Ishikawa (cell line): ENCODE measurements at regions not wholly inside any gene's neighbourhood (a gene's known extent, or its start where the extent isn't known, plus 50 kb on each side); places are given as distances from the start of the nearest gene placed in this dataset.

Experiments used
- CEBPB ChIP-seq: IDR thresholded peaks from 2 replicates; pipeline ENCODE4 v1.6.1; 2012
- CREB1 ChIP-seq: IDR thresholded peaks from 2 replicates; pipeline ENCODE4 v1.6.1; 2012; ENCODE audit warnings: low read depth
- EGR1 ChIP-seq: IDR thresholded peaks from 2 replicates; pipeline ENCODE4 v1.6.1; 2012
- EP300 ChIP-seq: IDR thresholded peaks from 2 replicates; pipeline ENCODE4 v1.6.1; 2012; ENCODE audit warnings: borderline replicate concordance
- FOXM1 ChIP-seq: IDR thresholded peaks from 2 replicates; pipeline ENCODE4 v1.6.1; 2012; ENCODE audit warnings: low read depth, borderline replicate concordance
- MAX ChIP-seq: IDR thresholded peaks from 2 replicates; pipeline ENCODE4 v1.6.1; 2012
- NFIC ChIP-seq: IDR thresholded peaks from 2 replicates; pipeline ENCODE4 v1.6.1; 2012
- RAD21 ChIP-seq: IDR thresholded peaks from 2 replicates; pipeline ENCODE4 v1.6.1; 2012; ENCODE audit warnings: low read depth
- REST ChIP-seq: IDR thresholded peaks from 2 replicates; pipeline ENCODE4 v1.6.1; 2012; ENCODE audit warnings: low read depth, mild to moderate bottlenecking
- TAF1 ChIP-seq: IDR thresholded peaks from 2 replicates; pipeline ENCODE4 v1.6.1; 2012; ENCODE audit warnings: low read depth, mild to moderate bottlenecking
- TCF12 ChIP-seq: IDR thresholded peaks from 2 replicates; pipeline ENCODE4 v1.6.1; 2012; ENCODE audit warnings: low read depth
- TEAD4 ChIP-seq: IDR thresholded peaks from 2 replicates; pipeline ENCODE4 v1.6.1; 2012
- USF1 ChIP-seq: IDR thresholded peaks from 2 replicates; pipeline ENCODE4 v1.6.1; 2012
- YY1 ChIP-seq: IDR thresholded peaks from 2 replicates; pipeline ENCODE4 v1.6.1; 2012; ENCODE audit warnings: low read depth
- ZBTB7A ChIP-seq: IDR thresholded peaks from 2 replicates; pipeline ENCODE4 v1.6.1; 2012; ENCODE audit warnings: low read depth

GRCh38 chr3:46146548-46146947 lies 61.6 kb downstream of the CCR1 start:
- no peak for TF ChIP-seq RAD21
- no peak for TF ChIP-seq MAX
- no peak for TF ChIP-seq ZBTB7A

- no peak for TF ChIP-seq YY1
- TF ChIP-seq TCF12 = no peak
- TF ChIP-seq ZBTB7A = no peak
- TF ChIP-seq NFIC = no peak
- TF ChIP-seq RAD21 = no peak
- TF ChIP-seq FOXM1 = no peak
- no peak for TF ChIP-seq CREB1
- no peak for TF ChIP-seq EGR1
- TF ChIP-seq MAX = no peak
- no peak for TF ChIP-seq TEAD4
- no peak for TF ChIP-seq TAF1
- TF ChIP-seq REST = no peak
Observed at GRCh38 chr3:46146021-46146420, 62.1 kb downstream of the CCR1 start.

- no peak for TF ChIP-seq ZBTB7A
Observed at GRCh38 chr3:46145147-46145546, 63.0 kb downstream of the CCR1 start.

- TF ChIP-seq USF1 (no peak), TEAD4 (no peak), NFIC (no peak), YY1 (no peak)
Observed at GRCh38 chr3:46143951-46144473, 64.1 kb downstream of the CCR1 start.

GRCh38 chr3:46141813-46142212 lies 66.3 kb downstream of the CCR1 start:
- TF ChIP-seq USF1 (no peak), MAX (no peak), TEAD4 (no peak), NFIC (no peak), CEBPB (no peak), FOXM1 (no peak), EGR1 (no peak)

- TF ChIP-seq RAD21 (no peak), ZBTB7A (no peak), TEAD4 (no peak), TAF1 (no peak), NFIC (no peak), CREB1 (no peak), USF1 (no peak), TCF12 (no peak), REST (no peak), CEBPB (no peak)
Observed at GRCh38 chr3:46138581-46138980, 69.5 kb downstream of the CCR1 start.

- TF ChIP-seq TEAD4 (no peak), USF1 (no peak), MAX (no peak), RAD21 (no peak), NFIC (no peak), TCF12 (no peak), YY1 (no peak), CREB1 (no peak), REST (no peak), EP300 (no peak), EGR1 (no peak), FOXM1 (no peak), ZBTB7A (no peak), CEBPB (no peak)
Observed at GRCh38 chr3:46135475-46135874, 72.6 kb downstream of the CCR1 start.
